ENCODE measurements at regions not wholly inside any gene's neighbourhood (a gene's known extent, or its start where the extent isn't known, plus 50 kb on each side); places are given as distances from the start of the nearest gene placed in this dataset.

DNA sequence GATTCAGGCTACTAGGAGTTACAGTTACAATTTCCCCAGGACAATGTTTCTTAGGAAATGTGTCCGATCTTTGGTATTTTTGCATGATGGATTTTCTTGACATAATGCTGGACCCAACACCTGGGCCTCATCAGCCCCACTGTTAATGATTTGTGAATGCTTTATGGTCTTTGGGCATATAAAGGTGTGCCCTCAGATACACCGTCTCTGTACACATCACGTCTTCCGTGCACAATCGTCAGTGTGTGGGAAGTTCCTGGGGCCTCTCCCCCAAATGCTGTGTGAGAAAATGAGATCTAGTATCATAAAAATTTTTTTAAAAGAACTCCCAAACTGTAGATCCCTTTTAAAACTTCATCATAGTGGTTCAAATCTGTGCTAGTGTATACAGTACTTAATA, 373.2 kb upstream of the ID4 start:
- TF ChIP-seq POLR2AphosphoS5 (IDR thresholded peaks at IDR 0.05): no peak
- TF ChIP-seq, protein P1, sequence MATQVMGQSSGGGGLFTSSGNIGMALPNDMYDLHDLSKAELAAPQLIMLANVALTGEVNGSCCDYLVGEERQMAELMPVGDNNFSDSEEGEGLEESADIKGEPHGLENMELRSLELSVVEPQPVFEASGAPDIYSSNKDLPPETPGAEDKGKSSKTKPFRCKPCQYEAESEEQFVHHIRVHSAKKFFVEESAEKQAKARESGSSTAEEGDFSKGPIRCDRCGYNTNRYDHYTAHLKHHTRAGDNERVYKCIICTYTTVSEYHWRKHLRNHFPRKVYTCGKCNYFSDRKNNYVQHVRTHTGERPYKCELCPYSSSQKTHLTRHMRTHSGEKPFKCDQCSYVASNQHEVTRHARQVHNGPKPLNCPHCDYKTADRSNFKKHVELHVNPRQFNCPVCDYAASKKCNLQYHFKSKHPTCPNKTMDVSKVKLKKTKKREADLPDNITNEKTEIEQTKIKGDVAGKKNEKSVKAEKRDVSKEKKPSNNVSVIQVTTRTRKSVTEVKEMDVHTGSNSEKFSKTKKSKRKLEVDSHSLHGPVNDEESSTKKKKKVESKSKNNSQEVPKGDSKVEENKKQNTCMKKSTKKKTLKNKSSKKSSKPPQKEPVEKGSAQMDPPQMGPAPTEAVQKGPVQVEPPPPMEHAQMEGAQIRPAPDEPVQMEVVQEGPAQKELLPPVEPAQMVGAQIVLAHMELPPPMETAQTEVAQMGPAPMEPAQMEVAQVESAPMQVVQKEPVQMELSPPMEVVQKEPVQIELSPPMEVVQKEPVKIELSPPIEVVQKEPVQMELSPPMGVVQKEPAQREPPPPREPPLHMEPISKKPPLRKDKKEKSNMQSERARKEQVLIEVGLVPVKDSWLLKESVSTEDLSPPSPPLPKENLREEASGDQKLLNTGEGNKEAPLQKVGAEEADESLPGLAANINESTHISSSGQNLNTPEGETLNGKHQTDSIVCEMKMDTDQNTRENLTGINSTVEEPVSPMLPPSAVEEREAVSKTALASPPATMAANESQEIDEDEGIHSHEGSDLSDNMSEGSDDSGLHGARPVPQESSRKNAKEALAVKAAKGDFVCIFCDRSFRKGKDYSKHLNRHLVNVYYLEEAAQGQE (IDR thresholded peaks at IDR 0.05; ENCODE audit: borderline replicate concordance): no peak
- TF ChIP-seq MXI1 (conservative IDR thresholded peaks at IDR 0.05; ENCODE audit: poor library complexity, severe bottlenecking): no peak
- no peak for TF ChIP-seq EZH2 (IDR thresholded peaks at IDR 0.05; ENCODE audit: borderline replicate concordance, insufficient read depth, low read length, poor library complexity, severe bottlenecking)
- no peak for TF ChIP-seq RAD21 (conservative IDR thresholded peaks at IDR 0.05)
- TF ChIP-seq, protein P2, sequence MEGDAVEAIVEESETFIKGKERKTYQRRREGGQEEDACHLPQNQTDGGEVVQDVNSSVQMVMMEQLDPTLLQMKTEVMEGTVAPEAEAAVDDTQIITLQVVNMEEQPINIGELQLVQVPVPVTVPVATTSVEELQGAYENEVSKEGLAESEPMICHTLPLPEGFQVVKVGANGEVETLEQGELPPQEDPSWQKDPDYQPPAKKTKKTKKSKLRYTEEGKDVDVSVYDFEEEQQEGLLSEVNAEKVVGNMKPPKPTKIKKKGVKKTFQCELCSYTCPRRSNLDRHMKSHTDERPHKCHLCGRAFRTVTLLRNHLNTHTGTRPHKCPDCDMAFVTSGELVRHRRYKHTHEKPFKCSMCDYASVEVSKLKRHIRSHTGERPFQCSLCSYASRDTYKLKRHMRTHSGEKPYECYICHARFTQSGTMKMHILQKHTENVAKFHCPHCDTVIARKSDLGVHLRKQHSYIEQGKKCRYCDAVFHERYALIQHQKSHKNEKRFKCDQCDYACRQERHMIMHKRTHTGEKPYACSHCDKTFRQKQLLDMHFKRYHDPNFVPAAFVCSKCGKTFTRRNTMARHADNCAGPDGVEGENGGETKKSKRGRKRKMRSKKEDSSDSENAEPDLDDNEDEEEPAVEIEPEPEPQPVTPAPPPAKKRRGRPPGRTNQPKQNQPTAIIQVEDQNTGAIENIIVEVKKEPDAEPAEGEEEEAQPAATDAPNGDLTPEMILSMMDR (IDR thresholded peaks at IDR 0.05; ENCODE audit: poor library complexity, severe bottlenecking): no peak
- no peak for TF ChIP-seq EP300 (conservative IDR thresholded peaks at IDR 0.05; ENCODE audit: poor library complexity, severe bottlenecking)
